ENCODE measurements at regions not wholly inside any gene's neighbourhood (a gene's known extent, or its start where the extent isn't known, plus 50 kb on each side); places are given as distances from the start of the nearest gene placed in this dataset.

- 65% methylated on average over 2 of the region's 2 CpGs for WGBS (ENCODE audit: insufficient coverage)
- DNase-seq (no peak), ATAC-seq (no peak)
- H3K9me3 Mint-ChIP-seq: no peaks in the 10 kb centered on the region
- H3K36me3 Mint-ChIP-seq: no peaks in the 10 kb centered on the region
- no peaks in the 10 kb centered on the region for H3K4me1 ChIP-seq (ENCODE audit: control insufficient read depth, insufficient read depth, low read length)
- no peak overlapping the region for H3K27ac Mint-ChIP-seq
- H3K4me3 Mint-ChIP-seq: no peak overlapping the region
- intact Hi-C loops (cut with micrococcal nuclease): no loop called here
- H3K9me3 ChIP-seq (ENCODE audit: control insufficient read depth, insufficient read depth, low read length): no peaks in the 10 kb centered on the region
- no peak overlapping the region for H3K27ac ChIP-seq (ENCODE audit: low read length)
- TF ChIP-seq CTCF (IDR thresholded peaks at IDR 0.05): no peak
- H3K4me3 ChIP-seq (ENCODE audit: low read length): no peak overlapping the region
- H3K36me3 ChIP-seq (ENCODE audit: control insufficient read depth, insufficient read depth, low read length): no peaks in the 10 kb centered on the region
- H3K4me1 Mint-ChIP-seq: no peaks in the 10 kb centered on the region
- no peaks in the 10 kb centered on the region for H3K27me3 Mint-ChIP-seq (ENCODE audit: low read depth in 2 of 2)
- H3K27me3 ChIP-seq (ENCODE audit: control insufficient read depth, insufficient read depth, low read length): no peaks in the 10 kb centered on the region
Observed at GRCh38 chr10:88205842-88206446, 342.5 kb downstream of the PTEN start.

GRCh38 chr10:88207121-88207546 is 343.7 kb downstream of the PTEN start:
- H3K27me3 Mint-ChIP-seq (ENCODE audit: low read depth in 2 of 2): no peaks in the 10 kb centered on the region
- DNase-seq (no peak), ATAC-seq (no peak)
- no peaks in the 10 kb centered on the region for H3K36me3 Mint-ChIP-seq
- no peaks in the 10 kb centered on the region for H3K27me3 ChIP-seq (ENCODE audit: control insufficient read depth, insufficient read depth, low read length)
- TF ChIP-seq CTCF (IDR thresholded peaks at IDR 0.05): no peak
- 100% methylated on average over 1 of the region's 3 CpGs for WGBS (ENCODE audit: insufficient coverage)
- intact Hi-C loops (cut with micrococcal nuclease): no loop called here
- H3K27ac ChIP-seq (ENCODE audit: low read length): no peak overlapping the region
- no peaks in the 10 kb centered on the region for H3K9me3 Mint-ChIP-seq
- no peaks in the 10 kb centered on the region for H3K9me3 ChIP-seq (ENCODE audit: control insufficient read depth, insufficient read depth, low read length)
- no peak overlapping the region for H3K4me3 Mint-ChIP-seq
- H3K4me3 ChIP-seq (ENCODE audit: low read length): no peak overlapping the region
- no peaks in the 10 kb centered on the region for H3K36me3 ChIP-seq (ENCODE audit: control insufficient read depth, insufficient read depth, low read length)
- H3K4me1 ChIP-seq (ENCODE audit: control insufficient read depth, insufficient read depth, low read length): no peaks in the 10 kb centered on the region
- no peak overlapping the region for H3K27ac Mint-ChIP-seq
- no peaks in the 10 kb centered on the region for H3K4me1 Mint-ChIP-seq

- WGBS (ENCODE audit: insufficient coverage): 95% methylated on average over 4 of the region's 4 CpGs
- H3K27me3 Mint-ChIP-seq (ENCODE audit: low read depth in 2 of 2): peaks cover 0 to 7% of the 10 kb centered on the region in 2 donors
- H3K4me1 ChIP-seq (ENCODE audit: control insufficient read depth, insufficient read depth, low read length): no peaks in the 10 kb centered on the region
- no peak overlapping the region for H3K4me3 Mint-ChIP-seq
- no peaks in the 10 kb centered on the region for H3K9me3 ChIP-seq (ENCODE audit: control insufficient read depth, insufficient read depth, low read length)
- no peak overlapping the region for H3K4me3 ChIP-seq (ENCODE audit: low read length)
- DNase-seq (no peak), ATAC-seq (no peak)
- no peaks in the 10 kb centered on the region for H3K36me3 ChIP-seq (ENCODE audit: control insufficient read depth, insufficient read depth, low read length)
- intact Hi-C loops (cut with micrococcal nuclease): no loop called here
- no peaks in the 10 kb centered on the region for H3K9me3 Mint-ChIP-seq
- TF ChIP-seq CTCF (IDR thresholded peaks at IDR 0.05): no peak
- H3K4me1 Mint-ChIP-seq: no peaks in the 10 kb centered on the region
- no peak overlapping the region for H3K27ac ChIP-seq (ENCODE audit: low read length)
- no peak overlapping the region for H3K27ac Mint-ChIP-seq
- no peaks in the 10 kb centered on the region for H3K27me3 ChIP-seq (ENCODE audit: control insufficient read depth, insufficient read depth, low read length)
- no peaks in the 10 kb centered on the region for H3K36me3 Mint-ChIP-seq
Observed at GRCh38 chr10:88209231-88209630, 345.8 kb downstream of the PTEN start.

Data from natural killer cell (primary cell).